ENCODE measurements at regions not wholly inside any gene's neighbourhood (a gene's known extent, or its start where the extent isn't known, plus 50 kb on each side); places are given as distances from the start of the nearest gene placed in this dataset.
"Not testable (repeated sequence)": the region's sequence is repeated elsewhere in the genome, so short reads cannot be mapped to it uniquely, and the experiment has no call there.

GRCh38 chr15:35958975-35959374 is 413.0 kb upstream of the DPH6 start:
- H3K9me3 Mint-ChIP-seq = no peaks in the 10 kb centered on the region
- no peaks in the 10 kb centered on the region for H3K36me3 Mint-ChIP-seq (ENCODE audit: low read depth)
- no peak for DNase-seq
- peak overlapping the region; percentile 20 for H3K4me3 Mint-ChIP-seq
- peak overlapping the region; percentile 76 for H3K27ac Mint-ChIP-seq
- no peak for TF ChIP-seq CTCF (IDR thresholded peaks at IDR 0.05)
- H3K4me1 Mint-ChIP-seq = peaks cover 39% of the 10 kb centered on the region
- H3K27me3 Mint-ChIP-seq (ENCODE audit: low read depth, poor library complexity) = peaks cover 7% of the 10 kb centered on the region

- Mint-ChIP-seq H3K27ac (no peak overlapping the region), H3K9me3 (no peaks in the 10 kb centered on the region), H3K36me3 (ENCODE audit: low read depth) (peaks cover 6% of the 10 kb centered on the region), H3K27me3 (ENCODE audit: low read depth, poor library complexity) (peaks cover 7% of the 10 kb centered on the region), H3K4me3 (no peak overlapping the region), H3K4me1 (peaks cover 37% of the 10 kb centered on the region)
- DNase-seq = no peak
- TF ChIP-seq CTCF (IDR thresholded peaks at IDR 0.05) = no peak
These were observed 417.4 kb upstream of the DPH6 start for GRCh38 chr15:35963326-35963725.

- DNase-seq = no peak
- Mint-ChIP-seq H3K4me1 (peaks cover 42% of the 10 kb centered on the region), H3K27ac (no peak overlapping the region), H3K4me3 (no peak overlapping the region), H3K36me3 (ENCODE audit: low read depth) (peaks cover 6% of the 10 kb centered on the region), H3K9me3 (peaks cover 3% of the 10 kb centered on the region), H3K27me3 (ENCODE audit: low read depth, poor library complexity) (peaks cover 3% of the 10 kb centered on the region)
- no peak for TF ChIP-seq CTCF (IDR thresholded peaks at IDR 0.05)
These were observed 420.8 kb upstream of the DPH6 start for GRCh38 chr15:35966781-35967180.

GRCh38 chr15:35967968-35968367 is 422.0 kb upstream of the DPH6 start:
- H3K4me3 Mint-ChIP-seq; H3K27me3 Mint-ChIP-seq (ENCODE audit: low read depth, poor library complexity); H3K9me3 Mint-ChIP-seq; H3K36me3 Mint-ChIP-seq (ENCODE audit: low read depth); H3K27ac Mint-ChIP-seq; DNase-seq: not testable (repeated sequence)
- H3K4me1 Mint-ChIP-seq = peaks cover 53% of the 10 kb centered on the region

- DNase-seq = no peak
- Mint-ChIP-seq H3K27me3 (ENCODE audit: low read depth, poor library complexity) (no peaks in the 10 kb centered on the region), H3K4me3 (no peak overlapping the region), H3K9me3 (peaks cover 3% of the 10 kb centered on the region), H3K27ac (peak overlapping the region; percentile 84), H3K4me1 (peaks cover 61% of the 10 kb centered on the region), H3K36me3 (ENCODE audit: low read depth) (no peaks in the 10 kb centered on the region)
- no peak for TF ChIP-seq CTCF (IDR thresholded peaks at IDR 0.05)
These were observed 427.1 kb upstream of the DPH6 start for GRCh38 chr15:35973029-35973428.

GRCh38 chr15:35974052-35974451 is 428.1 kb upstream of the DPH6 start:
- no peaks in the 10 kb centered on the region for H3K27me3 Mint-ChIP-seq (ENCODE audit: low read depth, poor library complexity)
- H3K36me3 Mint-ChIP-seq (ENCODE audit: low read depth) = no peaks in the 10 kb centered on the region
- no peak overlapping the region for H3K4me3 Mint-ChIP-seq

More at GRCh38 chr15:35974052-35974451, 428.1 kb upstream of the DPH6 start:
- peak overlapping the region; percentile 10 for H3K27ac Mint-ChIP-seq
- peaks cover 63% of the 10 kb centered on the region for H3K4me1 Mint-ChIP-seq
- peaks cover under 1% of the 10 kb centered on the region for H3K9me3 Mint-ChIP-seq
- no peak for TF ChIP-seq CTCF (IDR thresholded peaks at IDR 0.05)
- DNase-seq = no peak
